NCI-H187 (cell line): ENCODE measurements at regions not wholly inside any gene's neighbourhood (a gene's known extent, or its start where the extent isn't known, plus 50 kb on each side); places are given as distances from the start of the nearest gene placed in this dataset.

Experiments
- DNase-seq, 2 experiments: peaks; one replicate each; lab custom pipeline; 2025; lab: John Stamatoyannopoulos, UW

DNA sequence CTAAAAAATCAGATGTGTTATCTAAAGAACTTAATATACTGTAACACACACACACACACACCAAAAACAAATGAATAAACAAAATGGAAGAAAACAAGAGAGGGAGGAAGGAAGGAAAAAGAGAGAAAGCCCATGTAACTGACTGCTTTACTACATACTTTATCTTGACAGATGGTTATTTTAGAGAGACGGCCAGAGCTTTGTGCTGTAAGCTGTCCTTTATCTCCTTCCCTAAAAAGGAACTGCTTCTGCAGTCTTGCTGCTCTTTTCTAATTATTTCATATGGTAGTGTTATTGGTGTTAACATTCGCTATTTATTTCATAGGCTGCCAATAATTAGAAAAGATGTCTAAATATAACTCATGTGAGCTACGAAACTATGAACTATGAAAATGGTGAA, 1384.6 kb downstream of the MRPL39 start:
- no peak for DNase-seq

- DNase-seq: no peak
These were observed 1386.8 kb downstream of the MRPL39 start for GRCh38 chr21:24220446-24220845.

DNA sequence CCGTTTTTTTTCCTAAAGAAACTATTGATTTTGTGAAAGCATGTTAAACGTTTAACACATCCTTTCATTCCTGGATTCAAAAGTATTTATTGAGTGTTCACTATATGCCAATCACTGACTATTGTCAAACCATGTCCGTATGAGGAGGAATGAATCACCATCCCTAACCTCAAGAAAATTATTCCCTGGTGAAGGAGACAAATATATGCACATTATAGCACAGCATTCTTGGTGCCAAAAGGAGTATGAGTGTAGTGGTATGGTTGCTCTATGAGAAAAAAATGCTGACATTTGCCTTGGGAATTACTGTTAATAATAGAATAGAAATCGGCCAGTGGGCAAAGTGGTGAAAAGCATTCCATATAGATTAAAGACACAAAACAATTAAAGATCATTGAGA, 1390.1 kb downstream of the MRPL39 start:
- no peak for DNase-seq

DNA sequence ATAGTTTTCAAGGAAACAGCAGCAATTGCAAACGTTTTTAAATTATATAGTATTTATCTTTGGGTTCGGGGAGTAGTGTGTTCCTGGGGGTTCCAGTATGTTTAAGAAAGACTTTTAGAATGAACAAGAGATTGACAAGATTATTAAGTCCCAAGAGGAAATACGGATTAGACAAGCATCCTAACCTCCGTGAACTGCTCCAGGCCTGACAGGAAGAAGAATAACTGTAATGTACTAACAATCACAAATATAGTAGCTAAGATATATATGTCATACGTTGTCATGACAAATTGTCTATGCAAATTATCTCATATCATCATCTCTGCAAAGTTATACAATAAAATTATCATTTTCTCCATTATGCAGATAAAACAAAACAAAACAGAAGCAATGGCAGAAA, 1397.2 kb downstream of the MRPL39 start:
- DNase-seq: no peak

- no peak for DNase-seq
These were observed 1398.6 kb downstream of the MRPL39 start for GRCh38 chr21:24208562-24209260.

DNA sequence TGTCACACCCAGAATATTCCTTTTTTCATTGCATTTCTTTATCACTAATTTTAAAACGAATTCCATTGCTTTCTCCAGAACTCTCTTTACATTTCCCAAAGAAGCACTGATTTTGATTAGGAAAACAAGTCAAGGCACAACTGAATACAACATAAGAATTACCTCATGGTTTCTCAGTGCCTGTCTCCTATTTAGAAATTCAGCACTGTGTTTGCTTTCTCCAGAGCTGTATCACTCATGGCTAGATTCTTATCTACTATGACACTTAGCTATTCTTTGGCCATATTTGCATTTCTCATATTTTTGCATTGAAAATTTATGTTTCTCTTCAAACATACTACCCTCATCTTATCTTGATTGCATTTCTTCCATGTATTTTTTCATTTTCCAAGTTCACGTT, 1402.0 kb downstream of the MRPL39 start:
- DNase-seq: no peak

DNA sequence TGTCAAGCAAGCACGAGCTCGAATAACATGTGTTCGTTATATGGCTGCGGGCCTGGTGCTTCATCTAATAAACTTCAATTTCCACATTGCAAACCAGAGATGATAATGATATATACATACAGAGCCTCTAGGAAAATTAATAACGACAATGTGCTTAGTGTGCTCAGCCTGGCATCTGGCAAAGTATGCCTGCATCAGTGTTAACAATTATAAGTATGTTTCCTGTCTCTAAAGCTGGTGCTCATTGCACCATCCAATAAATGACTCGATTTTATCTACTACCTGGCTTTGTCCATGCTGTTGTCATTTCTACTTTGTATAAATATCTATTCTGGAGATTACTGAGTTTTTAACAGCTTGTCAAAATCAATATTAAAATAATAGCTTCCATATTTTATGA, 1402.6 kb downstream of the MRPL39 start:
- DNase-seq: no peak

GRCh38 chr21:24200052-24200451, 1407.2 kb downstream of the MRPL39 start:
- no peak for DNase-seq

DNA sequence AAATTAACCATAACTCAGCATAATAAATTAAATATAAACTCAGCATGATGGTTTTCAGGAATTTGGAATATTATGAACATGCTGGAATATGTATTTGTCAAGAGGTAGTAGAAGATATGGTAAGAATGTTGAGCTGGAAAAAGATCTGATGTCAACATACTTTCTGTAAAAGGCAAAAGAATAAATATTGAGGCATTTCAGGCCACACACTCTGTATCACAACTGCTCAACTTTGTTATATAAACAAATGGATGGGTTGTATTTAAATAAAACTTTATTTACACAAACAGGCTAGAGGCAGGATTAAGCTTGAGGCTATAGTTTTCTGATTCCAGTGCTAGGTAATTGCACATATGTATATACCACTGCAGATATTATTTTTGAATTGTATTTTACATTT, 1409.4 kb downstream of the MRPL39 start:
- DNase-seq: no peak

- no peak for DNase-seq
These were observed 1410.1 kb downstream of the MRPL39 start for GRCh38 chr21:24197132-24197643.

GRCh38 chr21:24188506-24188905, 1418.8 kb downstream of the MRPL39 start:
- DNase-seq: no peak

DNA sequence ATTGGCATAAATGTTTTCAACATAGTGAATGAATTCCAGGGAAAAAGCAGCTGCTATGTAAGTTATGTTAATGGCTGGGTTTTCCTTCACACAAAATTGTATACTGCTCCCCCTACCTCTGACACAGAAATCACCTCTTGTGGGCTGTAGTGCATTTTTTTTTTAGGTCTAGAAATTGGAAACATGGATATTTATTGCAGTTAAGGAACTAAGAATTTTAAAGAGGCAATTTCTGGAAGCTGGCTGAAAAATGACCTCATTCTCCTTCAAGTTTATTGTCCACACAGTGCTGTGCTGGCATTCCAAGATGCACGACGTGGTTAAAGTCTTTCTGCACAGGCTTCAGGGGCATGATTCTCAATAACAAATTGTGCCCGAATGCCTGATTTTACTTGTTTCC, 1424.2 kb downstream of the MRPL39 start:
- DNase-seq: no peak

DNA sequence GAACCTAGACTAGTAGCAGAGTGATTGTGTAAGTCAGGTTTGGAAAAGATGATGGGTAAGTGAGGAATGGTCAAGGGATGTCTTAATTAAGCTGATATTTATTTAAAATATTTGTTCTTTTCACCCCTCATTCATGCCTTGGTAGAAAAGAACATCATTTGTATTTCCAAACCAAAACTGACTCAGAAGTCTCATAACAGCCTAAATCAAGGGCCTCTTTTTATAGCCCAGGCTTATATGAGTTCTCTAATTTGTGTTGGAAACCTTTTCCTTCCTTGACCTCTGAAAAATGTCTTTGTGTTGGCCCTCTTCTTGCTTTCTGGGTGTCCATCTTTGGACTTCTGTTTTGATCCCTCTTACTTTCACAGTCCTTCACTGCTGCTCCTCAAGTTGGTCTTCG, 1428.2 kb downstream of the MRPL39 start:
- no peak for DNase-seq

DNA sequence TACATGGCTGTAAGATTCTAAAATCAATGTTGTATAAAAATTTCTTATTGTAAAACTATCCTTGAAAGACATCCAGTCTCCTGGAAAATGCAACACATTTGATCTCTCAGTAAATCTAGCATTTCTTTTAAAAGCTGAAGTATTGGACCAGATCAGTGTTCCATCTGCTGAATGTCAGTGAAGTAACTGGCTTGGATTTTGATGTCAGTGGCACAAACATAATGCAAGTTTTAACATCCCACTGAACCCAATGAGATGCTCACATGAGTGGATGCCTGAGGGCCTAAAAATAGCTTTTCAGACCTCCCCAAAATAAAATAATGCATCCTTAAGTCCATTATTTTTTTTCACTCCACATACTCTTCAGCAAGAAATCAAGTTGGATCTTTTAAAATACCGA, 1432.2 kb downstream of the MRPL39 start:
- no peak for DNase-seq

GRCh38 chr21:24171736-24172135, 1435.5 kb downstream of the MRPL39 start:
- no peak for DNase-seq

GRCh38 chr21:24163539-24163938, 1443.7 kb downstream of the MRPL39 start:
- DNase-seq: no peak

DNA sequence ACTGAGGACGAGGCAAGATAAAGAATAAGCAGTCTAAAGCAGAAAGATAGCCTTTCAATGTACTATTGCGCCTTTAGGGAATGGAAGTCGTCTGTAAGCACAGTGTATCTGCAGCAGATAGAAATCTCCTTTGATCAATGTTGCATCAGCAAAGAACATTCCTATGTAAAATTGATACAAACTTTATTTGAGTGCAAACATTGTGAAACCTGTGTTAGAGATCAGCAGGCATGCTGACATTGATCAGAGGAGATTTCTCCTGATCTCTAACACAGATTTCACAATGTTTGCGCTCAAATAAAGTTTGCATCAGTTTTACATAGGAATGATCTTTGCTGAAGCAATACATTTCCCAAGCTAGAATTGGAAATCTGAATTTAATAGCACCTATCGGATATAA, 1446.8 kb downstream of the MRPL39 start:
- no peak for DNase-seq

DNA sequence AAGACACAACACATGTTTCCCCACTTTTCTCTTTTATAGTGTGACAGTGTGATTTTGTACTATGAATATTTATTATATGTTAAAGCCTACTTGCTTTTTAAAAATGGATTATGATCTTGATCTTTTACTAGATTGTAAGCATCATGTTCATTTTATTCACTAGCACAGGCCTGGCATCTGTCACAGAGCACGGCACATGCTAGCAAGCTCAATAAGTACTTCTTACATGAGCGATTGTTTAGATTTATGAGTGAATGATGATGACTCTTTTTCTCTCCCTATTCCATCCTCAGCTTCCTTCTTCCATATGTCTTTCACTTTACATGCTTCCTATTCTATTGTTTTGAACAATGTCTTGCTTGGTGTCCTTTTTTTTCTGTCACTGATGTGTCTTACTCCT, 1454.1 kb downstream of the MRPL39 start:
- DNase-seq: no peak

GRCh38 chr21:24150753-24151152, 1456.5 kb downstream of the MRPL39 start:
- no peak for DNase-seq

DNA sequence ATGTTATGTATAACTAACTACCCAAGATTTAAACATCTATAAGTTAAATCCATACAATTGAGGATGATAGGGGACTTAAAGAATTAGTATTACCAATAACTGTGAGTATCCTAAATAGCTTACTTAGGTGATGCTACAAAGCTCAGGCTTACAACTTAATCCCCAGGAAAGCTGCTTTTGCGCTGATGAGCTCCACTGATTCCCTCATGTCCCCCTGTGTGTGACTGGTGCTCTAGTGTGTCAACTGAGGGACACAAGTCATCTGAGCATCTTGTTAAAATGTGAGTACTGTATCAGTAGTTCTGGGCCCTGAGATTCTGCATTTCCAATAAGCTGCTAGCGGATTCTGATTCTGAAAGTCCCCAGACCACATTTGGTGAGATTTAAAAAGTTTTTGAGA, 1458.8 kb downstream of the MRPL39 start:
- DNase-seq: no peak

GRCh38 chr21:24147674-24148073, 1459.6 kb downstream of the MRPL39 start:
- no peak for DNase-seq

- no peak for DNase-seq
These were observed 1476.2 kb downstream of the MRPL39 start for GRCh38 chr21:24131056-24131455.

- no peak for DNase-seq
These were observed 1479.6 kb downstream of the MRPL39 start for GRCh38 chr21:24127651-24128050.

DNA sequence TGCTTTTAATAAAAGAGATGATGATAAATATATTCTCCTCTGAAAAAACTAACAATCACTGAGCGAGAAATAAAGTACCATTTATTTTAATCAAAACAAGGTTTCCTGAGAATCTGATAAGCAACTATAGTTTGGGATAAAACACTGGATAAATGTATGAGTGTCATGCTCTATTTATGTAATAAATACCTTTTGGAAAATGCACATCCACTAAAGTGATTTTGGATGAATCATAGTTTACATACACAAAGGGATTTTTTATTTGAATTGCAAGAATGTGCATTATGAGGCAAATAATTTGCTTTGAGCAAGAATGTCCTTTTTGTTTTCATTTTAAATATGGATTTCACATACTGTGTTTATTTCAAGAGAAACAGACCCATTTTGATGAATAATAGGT, 1483.5 kb downstream of the MRPL39 start:
- no peak for DNase-seq
